Gastroesophageal sphincter (tissue), 4 donors: ENCODE measurements at regions not wholly inside any gene's neighbourhood (a gene's known extent, or its start where the extent isn't known, plus 50 kb on each side); places are given as distances from the start of the nearest gene placed in this dataset.

Source experiments
- ATAC-seq: fragments of 150-250 bp; one replicate; pipeline ENCODE4 v1.9.1; 2016; ENCODE audit warnings: mild to moderate bottlenecking, moderate library complexity
- H3K27ac ChIP-seq, 4 donors: fragments of 200-600 bp; sonication (generic) in 3 of 4; 1 replicate in 3 of 4; 2 replicates in 1 of 4; pipeline ENCODE4 v1.5.1; 2016 to 2019
- H3K27me3 ChIP-seq: fragments of 200-600 bp; sonication (generic); one replicate; pipeline ENCODE4 v1.5.1; 2019
- H3K36me3 ChIP-seq, 2 donors: fragments of 200-600 bp; sonication (generic); one replicate each; pipeline ENCODE4 v1.5.1; 2019; ENCODE audit warnings: control low read depth in 1 of 2
- H3K4me1 ChIP-seq, 3 donors: fragments of 200-600 bp; sonication (generic); 1 replicate in 2 of 3; 2 replicates in 1 of 3; pipeline ENCODE4 v1.5.1; 2016 to 2019; ENCODE audit warnings: control low read depth in 2 of 3
- H3K4me3 ChIP-seq, 2 donors: fragments of 200-600 bp; sonication (generic); one replicate each; pipeline ENCODE4 v1.5.1; 2019; ENCODE audit warnings: mild to moderate bottlenecking in 1 of 2, moderate library complexity in 1 of 2
- H3K9me3 ChIP-seq, 3 donors: fragments of 200-600 bp; sonication (generic); one replicate each; pipeline ENCODE4 v1.5.1; 2017 to 2019; ENCODE audit warnings: control low read depth in 2 of 3
- CTCF ChIP-seq, 4 experiments: fragments of 200-600 bp in 2 of 4; fragments of 450-650 bp in 2 of 4; sonication (generic) in 1 of 4; IDR thresholded peaks; one replicate each; pipeline ENCODE4 v1.5.1; 2017 to 2019; ENCODE audit warnings: antibody characterized with exemption in 4 of 4, mild to moderate bottlenecking in 2 of 4, moderate library complexity in 2 of 4
- EP300 ChIP-seq: sonication (generic); formaldehyde crosslinking; IDR thresholded peaks from one replicate; pipeline ENCODE4 v1.6.1; 2017; ENCODE audit warnings: antibody characterized with exemption, mild to moderate bottlenecking
- POLR2A ChIP-seq, 2 donors: fragments of 450-650 bp; IDR thresholded peaks; one replicate each; pipeline ENCODE4 v1.6.1; 2017; ENCODE audit warnings: antibody characterized with exemption in 2 of 2, mild to moderate bottlenecking in 2 of 2, moderate library complexity in 1 of 2
- POLR2AphosphoS5 ChIP-seq: sonication (generic); formaldehyde crosslinking; IDR thresholded peaks from one replicate; pipeline ENCODE4 v1.6.1; 2017; ENCODE audit warnings: antibody characterized with exemption
- WGBS, 2 donors: methylation state at CpG; one replicate each; pipeline ENCODE4 v1.1.5; 2018; ENCODE audit warnings: low coverage in 1 of 2; 5-methylcytosine and 5-hydroxymethylcytosine counted together

GRCh38 chrX:150092549-150092948, 154.3 kb upstream of the EOLA2 start:
- TF ChIP-seq EP300 (no peak), CTCF (IDR thresholded peaks at IDR 0.05) (no peak), POLR2AphosphoS5 (no peak), POLR2A (IDR thresholded peaks at IDR 0.05) (no peak)
- Histone ChIP-seq H3K36me3 (no peaks in the 10 kb centered on the region), H3K27me3 (no peaks in the 10 kb centered on the region), H3K4me3 (no peak overlapping the region), H3K27ac (no peak overlapping the region), H3K4me1 (no peaks in the 10 kb centered on the region), H3K9me3 (no peaks in the 10 kb centered on the region)
- ATAC-seq: no peak
- 59 to 100% methylated on average over 2 to 4 of the region's 4 CpGs for WGBS, 2 donors

- Histone ChIP-seq H3K4me3 (no peak overlapping the region), H3K9me3 (no peaks in the 10 kb centered on the region), H3K27me3 (no peaks in the 10 kb centered on the region), H3K27ac (no peak overlapping the region), H3K36me3 (no peaks in the 10 kb centered on the region), H3K4me1 (no peaks in the 10 kb centered on the region)
- no peak for ATAC-seq
- TF ChIP-seq POLR2A (IDR thresholded peaks at IDR 0.05) (no peak), EP300 (no peak), POLR2AphosphoS5 (no peak), CTCF (IDR thresholded peaks at IDR 0.05) (no peak)
- 83% methylated on average over 1 of the region's 1 CpG; no CpG with 5 or more reads in 1 of the 2 donors for WGBS, 2 donors
Measured at GRCh38 chrX:150094375-150094774, 156.1 kb upstream of the EOLA2 start.

- no peak overlapping the region for H3K4me3 ChIP-seq
- no peak for ATAC-seq
- H3K27ac ChIP-seq: no peak overlapping the region
- no peaks in the 10 kb centered on the region for H3K9me3 ChIP-seq
- no peak for TF ChIP-seq POLR2A (IDR thresholded peaks at IDR 0.05)
- TF ChIP-seq POLR2AphosphoS5: no peak
- TF ChIP-seq CTCF (IDR thresholded peaks at IDR 0.05): no peak
- no peak for TF ChIP-seq EP300
- no peaks in the 10 kb centered on the region for H3K36me3 ChIP-seq
- no peaks in the 10 kb centered on the region for H3K27me3 ChIP-seq
- H3K4me1 ChIP-seq: no peaks in the 10 kb centered on the region
Measured at GRCh38 chrX:150094996-150095395, 156.7 kb upstream of the EOLA2 start.

- WGBS, 2 donors: 47 to 60% methylated on average over 1 to 2 of the region's 2 CpGs
- no peak for TF ChIP-seq POLR2A (IDR thresholded peaks at IDR 0.05)
- TF ChIP-seq CTCF (IDR thresholded peaks at IDR 0.05): no peak
- no peak for TF ChIP-seq POLR2AphosphoS5
- no peak for TF ChIP-seq EP300
- Histone ChIP-seq H3K36me3 (no peaks in the 10 kb centered on the region), H3K4me1 (no peaks in the 10 kb centered on the region), H3K4me3 (no peak overlapping the region), H3K27me3 (no peaks in the 10 kb centered on the region), H3K27ac (no peak overlapping the region), H3K9me3 (no peaks in the 10 kb centered on the region)
- no peak for ATAC-seq
Measured at GRCh38 chrX:150099316-150099715, 161.0 kb upstream of the EOLA2 start.

GRCh38 chrX:150100261-150100660, 162.0 kb upstream of the EOLA2 start:
- Histone ChIP-seq H3K27ac (no peak overlapping the region), H3K9me3 (no peaks in the 10 kb centered on the region), H3K4me1 (no peaks in the 10 kb centered on the region), H3K4me3 (no peak overlapping the region), H3K36me3 (no peaks in the 10 kb centered on the region), H3K27me3 (no peaks in the 10 kb centered on the region)
- no peak for TF ChIP-seq POLR2A (IDR thresholded peaks at IDR 0.05)
- no peak for TF ChIP-seq POLR2AphosphoS5
- TF ChIP-seq EP300: no peak
- no peak for TF ChIP-seq CTCF (IDR thresholded peaks at IDR 0.05)
- WGBS, 2 donors: 17 to 47% methylated on average over 1 to 2 of the region's 3 CpGs
- no peak for ATAC-seq
